ENCODE measurements at regions not wholly inside any gene's neighbourhood (a gene's known extent, or its start where the extent isn't known, plus 50 kb on each side); places are given as distances from the start of the nearest gene placed in this dataset.
A peak's percentile ranks its signal among the peaks of the same experiment; 100 is the strongest.

DNA sequence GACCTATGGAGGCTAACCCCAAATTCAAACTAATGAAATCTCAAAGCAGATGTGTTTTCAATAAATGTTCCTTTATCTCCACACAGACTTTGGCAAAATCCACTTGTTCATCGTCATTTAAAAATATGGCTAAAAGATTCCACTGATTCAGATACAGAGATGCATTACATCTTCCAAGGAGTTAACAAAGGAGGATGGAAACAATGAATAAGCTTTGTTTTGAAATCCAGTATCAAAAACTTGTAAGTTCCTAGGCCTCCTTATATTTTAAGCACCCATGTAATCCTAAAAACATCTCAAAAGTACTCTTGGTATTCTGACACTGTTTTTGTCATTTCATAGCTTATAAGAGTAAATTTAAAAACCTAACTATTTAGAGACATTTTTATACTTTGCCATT, 345.6 kb upstream of the ACTBL2 start:
- no peak for DNase-seq (ENCODE audit: low spot score)
- Histone ChIP-seq H3K27ac (no peak overlapping the region), H3K4me1 (no peaks in the 10 kb centered on the region), H3K36me3 (no peaks in the 10 kb centered on the region), H3K4me3 (no peak overlapping the region), H3K27me3 (no peaks in the 10 kb centered on the region), H3K9me3 (no peaks in the 10 kb centered on the region)
- TF ChIP-seq, protein P1, sequence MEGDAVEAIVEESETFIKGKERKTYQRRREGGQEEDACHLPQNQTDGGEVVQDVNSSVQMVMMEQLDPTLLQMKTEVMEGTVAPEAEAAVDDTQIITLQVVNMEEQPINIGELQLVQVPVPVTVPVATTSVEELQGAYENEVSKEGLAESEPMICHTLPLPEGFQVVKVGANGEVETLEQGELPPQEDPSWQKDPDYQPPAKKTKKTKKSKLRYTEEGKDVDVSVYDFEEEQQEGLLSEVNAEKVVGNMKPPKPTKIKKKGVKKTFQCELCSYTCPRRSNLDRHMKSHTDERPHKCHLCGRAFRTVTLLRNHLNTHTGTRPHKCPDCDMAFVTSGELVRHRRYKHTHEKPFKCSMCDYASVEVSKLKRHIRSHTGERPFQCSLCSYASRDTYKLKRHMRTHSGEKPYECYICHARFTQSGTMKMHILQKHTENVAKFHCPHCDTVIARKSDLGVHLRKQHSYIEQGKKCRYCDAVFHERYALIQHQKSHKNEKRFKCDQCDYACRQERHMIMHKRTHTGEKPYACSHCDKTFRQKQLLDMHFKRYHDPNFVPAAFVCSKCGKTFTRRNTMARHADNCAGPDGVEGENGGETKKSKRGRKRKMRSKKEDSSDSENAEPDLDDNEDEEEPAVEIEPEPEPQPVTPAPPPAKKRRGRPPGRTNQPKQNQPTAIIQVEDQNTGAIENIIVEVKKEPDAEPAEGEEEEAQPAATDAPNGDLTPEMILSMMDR (IDR thresholded peaks at IDR 0.05) = no peak

DNA sequence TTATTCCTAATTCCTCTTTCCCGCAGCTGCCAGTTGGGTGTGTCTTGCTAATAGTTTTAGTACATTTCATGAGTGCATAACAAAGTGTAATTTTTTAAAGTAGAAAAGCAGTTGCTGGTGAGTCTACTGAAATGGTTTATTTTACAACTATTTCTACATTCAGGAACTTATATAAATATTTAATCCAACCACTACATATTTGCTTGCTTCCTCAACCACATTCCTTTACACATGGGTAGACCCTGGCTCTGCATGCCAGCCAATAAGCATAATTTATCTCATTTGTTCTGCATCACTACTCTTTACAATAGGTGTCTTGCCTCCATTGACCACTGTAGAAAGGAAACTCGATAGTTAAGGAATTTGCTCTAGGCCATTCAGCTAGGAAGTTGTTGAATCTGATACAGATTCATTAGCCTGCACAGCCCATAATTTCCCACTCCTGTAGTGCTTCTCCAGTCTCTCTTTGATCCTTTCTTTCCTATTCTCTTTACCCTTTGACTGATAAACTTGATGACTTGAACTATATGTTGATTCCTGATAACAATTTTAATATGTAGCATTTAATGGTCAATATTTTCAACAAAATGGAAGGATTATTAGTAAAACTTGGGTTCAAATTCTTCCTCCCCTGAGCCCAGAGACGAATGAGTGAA, 342.5 kb upstream of the ACTBL2 start:
- no peak for DNase-seq (ENCODE audit: low spot score)
- peaks cover 0 to 6% of the 10 kb centered on the region in 2 donors for H3K9me3 ChIP-seq
- no peak overlapping the region for H3K27ac ChIP-seq
- no peaks in the 10 kb centered on the region for H3K36me3 ChIP-seq
- no peaks in the 10 kb centered on the region for H3K4me1 ChIP-seq
- TF ChIP-seq, protein P1 (IDR thresholded peaks at IDR 0.05) = no peak
- H3K27me3 ChIP-seq = no peaks in the 10 kb centered on the region
- H3K4me3 ChIP-seq = no peak overlapping the region

DNA sequence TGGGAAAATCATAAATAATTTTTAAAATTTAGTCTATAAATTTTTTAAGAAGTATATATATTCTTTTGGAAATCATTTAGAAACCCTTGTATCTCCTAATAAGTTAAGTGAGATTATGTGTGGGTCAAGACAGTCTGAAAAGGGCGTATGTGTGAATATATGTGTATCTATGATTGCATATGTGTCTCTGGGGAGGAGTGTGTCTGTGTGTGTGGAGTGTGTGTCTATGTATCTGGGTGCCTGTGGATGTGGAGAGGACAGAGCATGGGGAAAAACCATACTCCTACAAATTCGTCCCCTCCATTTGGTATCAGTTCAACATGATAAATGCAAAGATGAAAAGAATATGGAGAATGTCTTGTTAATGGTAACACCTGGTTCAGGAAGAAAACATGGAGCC, 342.0 kb upstream of the ACTBL2 start:
- no peak for DNase-seq (ENCODE audit: low spot score)
- H3K4me3 ChIP-seq = no peak overlapping the region
- TF ChIP-seq, protein P1 (IDR thresholded peaks at IDR 0.05) = no peak
- H3K27ac ChIP-seq = no peak overlapping the region
- no peaks in the 10 kb centered on the region for H3K36me3 ChIP-seq
- no peaks in the 10 kb centered on the region for H3K27me3 ChIP-seq
- peaks cover 0 to 7% of the 10 kb centered on the region in 2 donors for H3K9me3 ChIP-seq
- no peaks in the 10 kb centered on the region for H3K4me1 ChIP-seq

DNA sequence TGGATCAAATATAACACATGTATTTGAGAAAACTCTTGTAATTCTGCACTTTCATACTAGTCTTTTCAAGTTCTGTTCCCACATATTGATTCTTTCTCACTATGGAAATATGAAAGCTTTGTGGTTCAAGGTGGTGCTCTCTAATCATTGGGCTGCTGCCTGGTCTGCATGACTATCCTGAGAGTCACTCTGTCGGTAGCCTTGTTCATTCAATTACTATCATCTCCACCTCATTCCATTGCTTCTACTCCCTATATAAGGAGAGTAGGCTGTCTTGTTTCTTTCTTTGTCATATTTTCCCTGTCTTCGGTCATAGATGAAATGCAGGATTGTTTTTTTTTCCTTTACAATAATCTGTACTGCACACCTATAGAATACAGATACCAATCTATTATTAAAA, 341.4 kb upstream of the ACTBL2 start:
- Histone ChIP-seq H3K9me3 (peaks cover 0 to 7% of the 10 kb centered on the region in 2 donors), H3K36me3 (no peaks in the 10 kb centered on the region), H3K4me1 (no peaks in the 10 kb centered on the region), H3K27ac (no peak overlapping the region), H3K27me3 (no peaks in the 10 kb centered on the region), H3K4me3 (no peak overlapping the region)
- TF ChIP-seq, protein P1 (IDR thresholded peaks at IDR 0.05) = no peak
- no peak for DNase-seq (ENCODE audit: low spot score)

DNA sequence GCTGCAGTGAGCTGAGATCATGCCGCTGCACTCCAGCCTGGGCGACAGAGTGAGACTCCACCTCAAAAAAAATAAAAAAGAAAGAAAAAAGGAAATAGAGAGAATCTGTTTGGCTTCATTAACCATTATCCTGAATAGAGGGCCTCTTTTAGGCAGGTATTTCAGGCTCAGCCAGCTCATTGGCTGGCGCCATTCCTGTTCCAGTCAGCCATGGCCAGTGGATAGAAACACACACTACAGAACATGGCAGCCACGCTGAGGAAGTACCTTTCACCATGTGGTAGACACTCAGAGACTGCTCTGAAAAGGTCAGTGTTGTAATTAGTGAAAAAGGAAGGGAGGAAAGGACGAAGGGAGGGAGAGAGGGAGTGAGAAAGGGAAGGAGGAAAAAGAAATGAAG, 340.0 kb upstream of the ACTBL2 start:
- no peaks in the 10 kb centered on the region for H3K4me1 ChIP-seq
- no peak for DNase-seq (ENCODE audit: low spot score)
- no peak overlapping the region for H3K27ac ChIP-seq
- no peaks in the 10 kb centered on the region for H3K36me3 ChIP-seq
- H3K27me3 ChIP-seq = no peaks in the 10 kb centered on the region
- H3K4me3 ChIP-seq = no peak overlapping the region
- peaks cover 0 to 7% of the 10 kb centered on the region in 2 donors for H3K9me3 ChIP-seq
- TF ChIP-seq, protein P1 (IDR thresholded peaks at IDR 0.05) = no peak

DNA sequence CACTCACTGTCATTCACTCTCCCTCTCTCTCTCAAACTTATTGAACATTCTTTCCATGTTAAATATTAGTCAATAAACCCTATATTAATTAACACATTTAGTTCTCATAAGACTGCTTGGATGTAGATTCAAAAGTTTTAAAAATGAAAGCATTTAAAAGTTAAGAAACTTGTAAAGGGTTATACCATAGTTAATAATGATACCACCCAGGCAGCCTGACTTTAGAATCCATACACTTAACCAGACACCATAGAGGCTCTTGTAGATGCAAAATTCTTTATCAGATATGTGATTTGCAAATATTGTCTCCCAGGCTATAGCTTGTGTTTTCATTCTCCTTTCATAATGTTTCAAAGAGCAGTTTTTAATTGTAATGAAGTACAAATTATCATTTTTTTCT, 335.8 kb upstream of the ACTBL2 start:
- H3K9me3 ChIP-seq = peaks cover 0 to 7% of the 10 kb centered on the region in 2 donors
- no peak overlapping the region for H3K4me3 ChIP-seq
- peaks cover 0 to 16% of the 10 kb centered on the region in 2 donors for H3K4me1 ChIP-seq
- no peaks in the 10 kb centered on the region for H3K36me3 ChIP-seq
- TF ChIP-seq, protein P1 (IDR thresholded peaks at IDR 0.05) = no peak
- H3K27ac ChIP-seq = peak overlapping the region in 1 of 2 donors; percentile 21
- H3K27me3 ChIP-seq = no peaks in the 10 kb centered on the region
- no peak for DNase-seq (ENCODE audit: low spot score)
